ENCODE measurements at regions not wholly inside any gene's neighbourhood (a gene's known extent, or its start where the extent isn't known, plus 50 kb on each side); places are given as distances from the start of the nearest gene placed in this dataset.

DNA sequence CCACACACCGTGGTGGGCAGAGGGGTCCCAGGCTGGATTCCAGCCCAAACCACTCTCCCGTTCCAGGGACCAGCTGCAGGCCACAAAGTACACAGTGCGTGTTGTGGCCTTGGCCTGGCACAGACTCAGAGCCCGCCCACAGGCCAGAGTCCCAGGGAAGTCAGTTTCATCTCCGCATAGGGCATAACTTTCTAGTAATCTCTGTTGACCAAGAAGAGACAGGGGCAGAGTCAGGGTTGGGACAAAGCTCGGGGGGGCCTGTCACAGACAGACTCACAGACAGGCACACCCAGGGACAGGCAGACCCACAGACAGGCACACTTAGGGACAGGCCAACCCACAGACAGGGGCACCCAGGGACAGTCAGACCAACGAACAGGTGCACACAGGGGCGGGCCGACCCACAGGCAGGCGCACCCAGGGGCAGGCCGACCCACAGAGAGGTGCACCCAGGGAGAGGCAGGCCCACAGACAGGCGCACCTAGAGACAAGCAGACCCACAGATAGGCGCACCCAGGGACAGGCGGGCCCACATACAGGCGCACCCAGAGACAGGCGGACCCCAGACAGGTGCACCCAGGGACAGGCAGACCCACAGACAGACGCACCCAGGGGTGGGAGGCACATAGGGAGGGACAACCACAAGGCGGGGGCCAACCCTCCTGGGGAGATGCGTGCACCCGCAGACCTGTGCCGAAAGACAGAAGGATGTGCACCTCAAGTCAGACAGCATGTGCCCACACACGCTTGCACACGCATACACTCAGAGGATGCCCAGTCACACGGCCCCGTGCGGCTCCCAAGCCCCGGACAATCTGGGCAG is 323.3 kb upstream of the RTL1 start (continued):
- no peak for TF ChIP-seq STAT1 (IDR thresholded peaks at IDR 0.05; ENCODE audit: unreplicated experiment)

DNA sequence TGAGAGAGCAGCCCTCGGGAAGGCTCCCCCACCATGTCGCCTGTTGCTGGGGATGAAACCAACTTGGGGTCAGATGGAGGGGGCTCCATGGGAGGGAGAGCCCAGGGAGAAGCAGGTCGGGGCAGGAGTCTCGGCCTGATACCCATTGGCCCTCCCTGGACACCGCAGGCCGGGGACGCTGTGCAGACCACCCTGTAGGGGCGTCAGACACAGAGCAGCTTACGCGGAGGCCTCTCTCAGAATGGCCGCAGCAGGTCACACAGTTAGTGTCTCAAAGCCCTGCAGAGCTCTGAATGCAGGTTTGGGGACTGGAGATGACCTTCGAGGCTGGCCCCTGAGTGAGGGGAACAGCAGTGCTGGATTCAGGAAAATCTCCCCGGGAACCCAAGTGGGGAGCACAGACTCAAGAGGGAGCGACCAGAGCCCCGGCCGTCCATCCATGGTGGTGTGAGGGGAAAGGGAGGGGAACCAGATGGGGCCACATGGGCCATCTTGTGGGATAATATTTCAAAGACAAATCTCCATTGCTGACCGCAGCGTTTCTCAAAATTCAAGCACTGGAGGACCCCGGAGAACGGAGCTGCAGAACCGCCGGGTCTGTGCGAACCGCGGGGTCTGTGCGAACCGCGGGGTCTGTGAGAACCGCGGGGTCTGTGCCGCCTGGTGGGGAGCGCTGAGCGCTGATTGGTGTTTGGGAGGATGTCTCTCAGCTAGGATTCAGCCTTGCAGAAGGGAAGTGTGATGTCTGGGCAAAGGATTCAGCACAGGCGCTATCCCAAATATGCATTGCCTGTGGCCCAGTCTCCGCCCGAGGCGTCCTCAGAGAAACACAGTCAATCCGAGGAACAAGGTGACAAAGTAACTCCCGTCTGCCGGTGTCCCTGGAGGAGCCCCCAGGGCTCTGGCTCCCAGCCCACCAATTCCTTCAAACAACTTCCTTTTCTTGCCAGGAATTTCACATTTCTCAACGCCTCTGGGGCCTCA is 324.4 kb upstream of the RTL1 start:
- H3K4me3 Mint-ChIP-seq: no peak overlapping the region
- Histone ChIP-seq H3K27ac (ENCODE audit: low read depth) (no peak overlapping the region), H3K27me3 (ENCODE audit: insufficient read depth) (no peaks in the 10 kb centered on the region), H3K4me3 (no peak overlapping the region), H3K9me2 (ENCODE audit: insufficient read depth) (no peaks in the 10 kb centered on the region), H3K4me2 (no peak overlapping the region), H2AFZ (no peak overlapping the region; the same call in 1 of the 2 replicates), H3F3A (replicated peaks; ENCODE audit: low read depth) (no peaks in the 10 kb centered on the region; the same call in 1 of the 2 replicates), H3K79me2 (replicated peaks; ENCODE audit: insufficient read depth) (no peaks in the 10 kb centered on the region), H3K4me1 (ENCODE audit: insufficient read depth) (peaks cover 6% of the 10 kb centered on the region), H3K36me3 (ENCODE audit: insufficient read depth) (no peaks in the 10 kb centered on the region), H4K20me1 (replicated peaks; ENCODE audit: insufficient read depth) (no peaks in the 10 kb centered on the region)
- DNase-seq (ENCODE audit: low spot score): no peak
- no peak overlapping the region for H3K27ac Mint-ChIP-seq
- no peak for ATAC-seq
- no peaks in the 10 kb centered on the region for H3K9me3 Mint-ChIP-seq
- no peaks in the 10 kb centered on the region for H3K36me3 Mint-ChIP-seq (ENCODE audit: low read depth)
- H3K4me1 Mint-ChIP-seq: peaks cover 13% of the 10 kb centered on the region
- peaks cover 17% of the 10 kb centered on the region for H3K27me3 Mint-ChIP-seq (ENCODE audit: insufficient read depth, low read depth, poor library complexity)
- no peak for TF ChIP-seq ZNF331 (CRISPR knock-in tag; IDR thresholded peaks at IDR 0.05; ENCODE audit: low read depth)
- TF ChIP-seq STAT1 (IDR thresholded peaks at IDR 0.05; ENCODE audit: unreplicated experiment): no peak
- no peak for TF ChIP-seq NANOG (IDR thresholded peaks at IDR 0.05; ENCODE audit: borderline replicate concordance)
- TF ChIP-seq, protein P1, sequence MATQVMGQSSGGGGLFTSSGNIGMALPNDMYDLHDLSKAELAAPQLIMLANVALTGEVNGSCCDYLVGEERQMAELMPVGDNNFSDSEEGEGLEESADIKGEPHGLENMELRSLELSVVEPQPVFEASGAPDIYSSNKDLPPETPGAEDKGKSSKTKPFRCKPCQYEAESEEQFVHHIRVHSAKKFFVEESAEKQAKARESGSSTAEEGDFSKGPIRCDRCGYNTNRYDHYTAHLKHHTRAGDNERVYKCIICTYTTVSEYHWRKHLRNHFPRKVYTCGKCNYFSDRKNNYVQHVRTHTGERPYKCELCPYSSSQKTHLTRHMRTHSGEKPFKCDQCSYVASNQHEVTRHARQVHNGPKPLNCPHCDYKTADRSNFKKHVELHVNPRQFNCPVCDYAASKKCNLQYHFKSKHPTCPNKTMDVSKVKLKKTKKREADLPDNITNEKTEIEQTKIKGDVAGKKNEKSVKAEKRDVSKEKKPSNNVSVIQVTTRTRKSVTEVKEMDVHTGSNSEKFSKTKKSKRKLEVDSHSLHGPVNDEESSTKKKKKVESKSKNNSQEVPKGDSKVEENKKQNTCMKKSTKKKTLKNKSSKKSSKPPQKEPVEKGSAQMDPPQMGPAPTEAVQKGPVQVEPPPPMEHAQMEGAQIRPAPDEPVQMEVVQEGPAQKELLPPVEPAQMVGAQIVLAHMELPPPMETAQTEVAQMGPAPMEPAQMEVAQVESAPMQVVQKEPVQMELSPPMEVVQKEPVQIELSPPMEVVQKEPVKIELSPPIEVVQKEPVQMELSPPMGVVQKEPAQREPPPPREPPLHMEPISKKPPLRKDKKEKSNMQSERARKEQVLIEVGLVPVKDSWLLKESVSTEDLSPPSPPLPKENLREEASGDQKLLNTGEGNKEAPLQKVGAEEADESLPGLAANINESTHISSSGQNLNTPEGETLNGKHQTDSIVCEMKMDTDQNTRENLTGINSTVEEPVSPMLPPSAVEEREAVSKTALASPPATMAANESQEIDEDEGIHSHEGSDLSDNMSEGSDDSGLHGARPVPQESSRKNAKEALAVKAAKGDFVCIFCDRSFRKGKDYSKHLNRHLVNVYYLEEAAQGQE (IDR thresholded peaks at IDR 0.05; ENCODE audit: unreplicated experiment): no peak
- no peak for TF ChIP-seq ZNF114 (CRISPR knock-in tag; IDR thresholded peaks at IDR 0.05)
- TF ChIP-seq, protein P2, sequence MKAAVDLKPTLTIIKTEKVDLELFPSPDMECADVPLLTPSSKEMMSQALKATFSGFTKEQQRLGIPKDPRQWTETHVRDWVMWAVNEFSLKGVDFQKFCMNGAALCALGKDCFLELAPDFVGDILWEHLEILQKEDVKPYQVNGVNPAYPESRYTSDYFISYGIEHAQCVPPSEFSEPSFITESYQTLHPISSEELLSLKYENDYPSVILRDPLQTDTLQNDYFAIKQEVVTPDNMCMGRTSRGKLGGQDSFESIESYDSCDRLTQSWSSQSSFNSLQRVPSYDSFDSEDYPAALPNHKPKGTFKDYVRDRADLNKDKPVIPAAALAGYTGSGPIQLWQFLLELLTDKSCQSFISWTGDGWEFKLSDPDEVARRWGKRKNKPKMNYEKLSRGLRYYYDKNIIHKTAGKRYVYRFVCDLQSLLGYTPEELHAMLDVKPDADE (IDR thresholded peaks at IDR 0.05): no peak
- TF ChIP-seq, protein P3, sequence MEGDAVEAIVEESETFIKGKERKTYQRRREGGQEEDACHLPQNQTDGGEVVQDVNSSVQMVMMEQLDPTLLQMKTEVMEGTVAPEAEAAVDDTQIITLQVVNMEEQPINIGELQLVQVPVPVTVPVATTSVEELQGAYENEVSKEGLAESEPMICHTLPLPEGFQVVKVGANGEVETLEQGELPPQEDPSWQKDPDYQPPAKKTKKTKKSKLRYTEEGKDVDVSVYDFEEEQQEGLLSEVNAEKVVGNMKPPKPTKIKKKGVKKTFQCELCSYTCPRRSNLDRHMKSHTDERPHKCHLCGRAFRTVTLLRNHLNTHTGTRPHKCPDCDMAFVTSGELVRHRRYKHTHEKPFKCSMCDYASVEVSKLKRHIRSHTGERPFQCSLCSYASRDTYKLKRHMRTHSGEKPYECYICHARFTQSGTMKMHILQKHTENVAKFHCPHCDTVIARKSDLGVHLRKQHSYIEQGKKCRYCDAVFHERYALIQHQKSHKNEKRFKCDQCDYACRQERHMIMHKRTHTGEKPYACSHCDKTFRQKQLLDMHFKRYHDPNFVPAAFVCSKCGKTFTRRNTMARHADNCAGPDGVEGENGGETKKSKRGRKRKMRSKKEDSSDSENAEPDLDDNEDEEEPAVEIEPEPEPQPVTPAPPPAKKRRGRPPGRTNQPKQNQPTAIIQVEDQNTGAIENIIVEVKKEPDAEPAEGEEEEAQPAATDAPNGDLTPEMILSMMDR (conservative IDR thresholded peaks at IDR 0.05; ENCODE audit: low read depth in 2 of 2): no peak
- TF ChIP-seq JUNB (IDR thresholded peaks at IDR 0.05; ENCODE audit: unreplicated experiment): no peak
- TF ChIP-seq EZH2 (IDR thresholded peaks at IDR 0.05; ENCODE audit: low read depth, unreplicated experiment): no peak
- TF ChIP-seq EZH2phosphoT487 (IDR thresholded peaks at IDR 0.05; ENCODE audit: unreplicated experiment): no peak
